ENCODE measurements at regions not wholly inside any gene's neighbourhood (a gene's known extent, or its start where the extent isn't known, plus 50 kb on each side); places are given as distances from the start of the nearest gene placed in this dataset.
"Not testable (repeated sequence)": the region's sequence is repeated elsewhere in the genome, so short reads cannot be mapped to it uniquely, and the experiment has no call there.

DNA sequence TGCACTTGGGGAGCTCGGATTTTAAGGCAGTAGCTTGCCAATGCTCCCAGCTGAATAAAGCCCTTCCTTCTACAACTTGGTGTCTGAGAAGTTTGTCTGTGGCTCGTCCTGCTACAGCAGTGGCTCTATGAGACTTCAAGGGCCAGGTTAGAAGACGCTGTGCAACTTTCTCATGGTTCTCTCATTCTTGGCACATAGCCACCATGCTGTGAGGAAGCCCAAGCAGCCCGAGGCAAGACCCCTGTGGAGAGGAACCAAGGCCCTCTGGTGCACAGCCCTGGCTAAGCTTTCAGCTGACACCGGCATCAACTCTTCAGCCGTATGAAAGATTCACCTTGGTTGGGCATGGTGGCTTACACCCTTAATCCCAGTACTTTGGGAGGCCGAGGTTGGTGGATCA, 116.9 kb upstream of the EEF2KMT start:
- no peak for TF ChIP-seq CTCF (conservative IDR thresholded peaks at IDR 0.05; ENCODE audit: low read depth, low read length)
- no peak for DNase-seq (ENCODE audit: low read depth)
- no peak overlapping the region for H3K4me3 ChIP-seq (ENCODE audit: low read depth, low read length)

- H3K4me3 ChIP-seq (ENCODE audit: low read depth, low read length); DNase-seq (ENCODE audit: low read depth): not testable (repeated sequence)
Measured at GRCh38 chr16:5212501-5212900, 114.9 kb upstream of the EEF2KMT start.

DNA sequence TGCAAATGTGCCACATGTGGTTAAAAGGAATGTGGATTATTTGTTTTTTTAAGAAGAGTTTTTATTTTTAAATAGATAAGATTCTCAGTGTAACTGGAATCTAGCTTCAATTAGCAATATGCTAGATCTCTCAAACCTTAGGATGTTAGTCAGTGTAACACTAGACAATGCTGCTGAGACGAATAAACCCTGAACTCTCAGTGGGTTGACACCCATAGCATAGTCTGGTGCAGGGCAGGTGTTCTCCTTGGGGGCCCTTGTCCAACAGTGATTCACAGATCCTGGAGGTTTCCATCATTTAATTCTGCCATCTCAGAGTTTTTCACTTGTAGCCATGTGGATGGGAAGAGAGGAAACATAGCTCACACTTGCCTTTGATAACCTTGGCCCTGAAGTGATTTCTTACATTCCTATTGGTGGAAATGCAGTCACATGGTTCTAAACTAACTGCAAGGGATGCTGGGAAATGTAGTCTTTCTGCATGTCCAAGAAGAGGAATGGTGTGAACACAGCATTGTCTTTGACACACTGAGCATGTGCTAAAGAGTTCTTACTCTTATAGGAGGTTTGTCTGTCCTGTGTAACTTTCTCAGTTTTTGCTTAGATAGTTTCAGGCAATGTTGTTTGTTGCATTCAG, 110.4 kb upstream of the EEF2KMT start:
- not testable (repeated sequence) for H3K4me3 ChIP-seq (ENCODE audit: low read depth, low read length)
- DNase-seq (ENCODE audit: low read depth) = peak; percentile 1

DNA sequence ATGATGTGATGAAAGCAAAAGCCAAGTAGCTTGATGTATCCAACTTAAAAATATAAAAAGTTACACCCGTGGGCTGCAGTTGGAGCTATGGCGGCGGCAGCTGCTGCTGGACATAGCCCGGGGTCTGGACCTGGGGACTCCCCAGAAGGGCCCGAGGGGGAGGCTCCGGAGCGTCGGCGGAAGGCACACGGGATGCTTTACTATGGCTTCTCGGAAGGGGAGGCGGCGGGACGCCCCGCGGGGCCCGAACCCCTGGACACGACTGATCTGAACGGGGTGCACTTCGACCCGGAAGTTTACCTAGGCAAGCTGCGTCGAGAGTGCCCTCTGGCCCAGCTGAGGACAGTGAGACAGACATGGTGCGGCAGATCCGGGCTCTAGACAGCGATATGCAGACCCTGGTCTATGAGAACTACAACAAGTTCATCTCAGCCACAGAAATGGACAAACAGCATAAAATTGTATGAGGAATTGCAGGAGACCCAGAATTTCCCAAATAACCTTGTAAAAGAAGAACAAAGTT, 109.5 kb upstream of the EEF2KMT start:
- no peak overlapping the region for H3K4me3 ChIP-seq (ENCODE audit: low read depth, low read length)
- TF ChIP-seq CTCF (conservative IDR thresholded peaks at IDR 0.05; ENCODE audit: low read depth, low read length) = no peak
- DNase-seq (ENCODE audit: low read depth) = no peak

- TF ChIP-seq CTCF (conservative IDR thresholded peaks at IDR 0.05; ENCODE audit: low read depth, low read length) = no peak
- DNase-seq (ENCODE audit: low read depth) = no peak
- no peak overlapping the region for H3K4me3 ChIP-seq (ENCODE audit: low read depth, low read length)
Measured at GRCh38 chr16:5206331-5206990, 108.9 kb upstream of the EEF2KMT start.

- TF ChIP-seq CTCF (conservative IDR thresholded peaks at IDR 0.05; ENCODE audit: low read depth, low read length) = no peak
- no peak overlapping the region for H3K4me3 ChIP-seq (ENCODE audit: low read depth, low read length)
- no peak for DNase-seq (ENCODE audit: low read depth)
Measured at GRCh38 chr16:5205361-5206040, 107.9 kb upstream of the EEF2KMT start.

DNA sequence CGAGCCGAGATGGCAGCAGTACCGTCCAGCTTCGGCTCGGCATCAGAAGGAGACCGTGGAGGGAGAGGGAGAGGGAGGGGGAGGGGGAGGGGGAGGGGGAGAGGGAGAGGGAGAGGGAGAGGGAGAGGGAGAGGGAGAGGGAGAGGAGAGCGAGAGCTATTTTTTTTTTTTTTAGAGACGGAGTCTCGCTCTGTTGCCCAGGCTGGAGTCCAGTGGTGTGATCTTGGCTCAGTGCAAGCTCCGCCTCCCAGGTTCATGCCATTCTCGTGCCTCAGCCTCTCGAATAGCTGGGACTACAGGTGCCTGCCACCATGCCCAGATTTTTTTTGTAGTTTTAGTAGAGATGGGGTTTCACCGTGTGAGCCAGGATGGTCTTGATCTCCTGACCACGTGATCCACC, 106.1 kb upstream of the EEF2KMT start:
- H3K4me3 ChIP-seq (ENCODE audit: low read depth, low read length); DNase-seq (ENCODE audit: low read depth): not testable (repeated sequence)

DNA sequence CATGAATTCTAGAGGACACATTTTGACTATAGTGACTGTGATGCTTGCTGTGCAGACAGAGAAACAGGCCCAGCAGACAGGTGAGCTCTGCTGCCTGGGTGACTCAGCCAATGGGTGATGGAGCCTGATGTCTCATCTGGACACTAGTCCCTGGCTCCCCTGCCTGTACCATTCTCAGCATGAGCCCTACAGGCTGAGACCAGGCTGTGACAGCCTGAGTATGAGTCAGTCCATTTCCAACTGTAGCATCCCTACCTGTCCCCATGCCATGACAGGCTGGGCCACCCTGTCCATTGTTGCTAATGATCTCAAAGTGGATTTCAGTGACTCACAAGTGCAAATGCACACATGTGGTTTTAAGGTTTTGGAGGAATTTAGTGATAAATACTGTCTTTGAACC, 102.5 kb upstream of the EEF2KMT start:
- no peak for DNase-seq (ENCODE audit: low read depth)
- TF ChIP-seq CTCF (conservative IDR thresholded peaks at IDR 0.05; ENCODE audit: low read depth, low read length) = no peak

More for the DNA sequence above, 102.5 kb upstream of the EEF2KMT start:
- H3K4me3 ChIP-seq (ENCODE audit: low read depth, low read length) = no peak overlapping the region
